T-helper 2 cell treated with Interferon-gamma antibody and Interleukin-4, amounts not matched to agents 100 ng/mL and 5 ng/mL, for 36 hours (primary cell): ENCODE measurements at regions not wholly inside any gene's neighbourhood (a gene's known extent, or its start where the extent isn't known, plus 50 kb on each side); places are given as distances from the start of the nearest gene placed in this dataset.

Source experiments
- intact Hi-C: fragments of 100-400 bp; cut with micrococcal nuclease; formaldehyde crosslinking; loops from one replicate; pipeline ENCODE4 v1.15.1; 2023

- intact Hi-C loops, result loop anchor here (5.0 kb wide), 1 partner anchor 145 kb away; the partner anchor contains the start of genes MCEE and MPHOSPH10
Measured at GRCh38 chr2:71277536-71278103, 50.7 kb upstream of the PAIP2B start.

- intact Hi-C loops, result loop anchor here (5.0 kb wide), 1 partner anchor 145 kb away; the partner anchor contains the start of genes MCEE and MPHOSPH10
Measured at GRCh38 chr2:71277147-71277475, 50.2 kb upstream of the PAIP2B start.

- intact Hi-C loops, result loop anchor here (1.0 to 5.0 kb wide), 3 partner anchors 49 to 144 kb away; partner anchors contain the start of genes MCEE, MPHOSPH10, PAIP2B and ZNF638
Measured at GRCh38 chr2:71276311-71277146, 49.6 kb upstream of the PAIP2B start.
